ENCODE measurements at regions not wholly inside any gene's neighbourhood (a gene's known extent, or its start where the extent isn't known, plus 50 kb on each side); places are given as distances from the start of the nearest gene placed in this dataset.

DNA sequence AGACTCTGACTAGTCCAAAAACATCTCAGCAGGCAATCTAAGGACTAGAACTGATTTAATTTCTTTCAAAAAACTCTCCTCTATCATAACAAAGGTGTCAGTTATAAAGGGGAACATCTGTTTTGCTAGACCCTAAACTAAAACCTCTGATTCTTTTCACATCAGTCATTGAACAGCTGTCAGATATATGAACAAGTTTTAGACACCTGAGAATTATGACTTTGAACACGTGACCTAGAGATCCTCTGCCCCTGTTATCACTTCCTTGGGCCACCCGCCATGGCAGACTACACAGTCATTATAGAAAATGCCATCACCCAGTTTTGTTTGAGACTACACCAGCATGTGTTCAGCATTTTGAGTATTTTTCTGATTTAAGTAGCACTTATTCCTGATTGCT is 282.3 kb upstream of the TBL1XR1 start:
- Histone ChIP-seq H3K36me3 (no peaks in the 10 kb centered on the region), H3K27ac (replicated peaks) (peak overlapping the region; percentile 79), H3K27me3 (ENCODE audit: low read depth) (no peaks in the 10 kb centered on the region), H3K9me3 (replicated peaks) (no peaks in the 10 kb centered on the region), H3K4me1 (peaks cover 19% of the 10 kb centered on the region), H3K4me3 (no peak overlapping the region)
- no peak for DNase-seq
- TF ChIP-seq, protein P1, sequence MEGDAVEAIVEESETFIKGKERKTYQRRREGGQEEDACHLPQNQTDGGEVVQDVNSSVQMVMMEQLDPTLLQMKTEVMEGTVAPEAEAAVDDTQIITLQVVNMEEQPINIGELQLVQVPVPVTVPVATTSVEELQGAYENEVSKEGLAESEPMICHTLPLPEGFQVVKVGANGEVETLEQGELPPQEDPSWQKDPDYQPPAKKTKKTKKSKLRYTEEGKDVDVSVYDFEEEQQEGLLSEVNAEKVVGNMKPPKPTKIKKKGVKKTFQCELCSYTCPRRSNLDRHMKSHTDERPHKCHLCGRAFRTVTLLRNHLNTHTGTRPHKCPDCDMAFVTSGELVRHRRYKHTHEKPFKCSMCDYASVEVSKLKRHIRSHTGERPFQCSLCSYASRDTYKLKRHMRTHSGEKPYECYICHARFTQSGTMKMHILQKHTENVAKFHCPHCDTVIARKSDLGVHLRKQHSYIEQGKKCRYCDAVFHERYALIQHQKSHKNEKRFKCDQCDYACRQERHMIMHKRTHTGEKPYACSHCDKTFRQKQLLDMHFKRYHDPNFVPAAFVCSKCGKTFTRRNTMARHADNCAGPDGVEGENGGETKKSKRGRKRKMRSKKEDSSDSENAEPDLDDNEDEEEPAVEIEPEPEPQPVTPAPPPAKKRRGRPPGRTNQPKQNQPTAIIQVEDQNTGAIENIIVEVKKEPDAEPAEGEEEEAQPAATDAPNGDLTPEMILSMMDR (IDR thresholded peaks at IDR 0.05; ENCODE audit: borderline replicate concordance) = no peak
- intact Hi-C loops (cut with micrococcal nuclease) = no loop called here

DNA sequence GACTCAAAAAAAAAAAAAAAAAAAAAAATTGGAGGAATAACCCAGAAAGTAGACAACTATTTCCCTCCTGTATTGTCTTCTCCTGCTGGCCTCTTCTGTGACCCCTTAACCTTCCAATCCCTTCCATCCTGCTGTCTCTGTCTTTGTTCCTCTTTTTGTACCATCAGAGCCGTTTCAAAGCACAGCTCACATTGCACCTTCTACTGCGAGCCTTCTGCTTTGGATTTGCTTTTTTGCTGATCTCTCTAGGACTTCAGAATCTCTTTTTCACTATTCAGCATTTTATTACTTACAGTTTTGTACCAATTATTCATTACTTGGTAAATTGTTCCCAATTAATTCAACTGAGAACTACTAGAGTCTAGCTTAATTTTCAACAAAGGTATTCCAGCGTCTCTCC is 284.0 kb upstream of the TBL1XR1 start:
- Histone ChIP-seq H3K9me3 (replicated peaks) (no peaks in the 10 kb centered on the region), H3K36me3 (no peaks in the 10 kb centered on the region), H3K27ac (replicated peaks) (peak overlapping the region; percentile 25), H3K27me3 (ENCODE audit: low read depth) (no peaks in the 10 kb centered on the region), H3K4me1 (peaks cover 19% of the 10 kb centered on the region), H3K4me3 (no peak overlapping the region)
- DNase-seq = no peak
- TF ChIP-seq, protein P1 (IDR thresholded peaks at IDR 0.05; ENCODE audit: borderline replicate concordance) = no peak
- intact Hi-C loops (cut with micrococcal nuclease) = no loop called here

DNA sequence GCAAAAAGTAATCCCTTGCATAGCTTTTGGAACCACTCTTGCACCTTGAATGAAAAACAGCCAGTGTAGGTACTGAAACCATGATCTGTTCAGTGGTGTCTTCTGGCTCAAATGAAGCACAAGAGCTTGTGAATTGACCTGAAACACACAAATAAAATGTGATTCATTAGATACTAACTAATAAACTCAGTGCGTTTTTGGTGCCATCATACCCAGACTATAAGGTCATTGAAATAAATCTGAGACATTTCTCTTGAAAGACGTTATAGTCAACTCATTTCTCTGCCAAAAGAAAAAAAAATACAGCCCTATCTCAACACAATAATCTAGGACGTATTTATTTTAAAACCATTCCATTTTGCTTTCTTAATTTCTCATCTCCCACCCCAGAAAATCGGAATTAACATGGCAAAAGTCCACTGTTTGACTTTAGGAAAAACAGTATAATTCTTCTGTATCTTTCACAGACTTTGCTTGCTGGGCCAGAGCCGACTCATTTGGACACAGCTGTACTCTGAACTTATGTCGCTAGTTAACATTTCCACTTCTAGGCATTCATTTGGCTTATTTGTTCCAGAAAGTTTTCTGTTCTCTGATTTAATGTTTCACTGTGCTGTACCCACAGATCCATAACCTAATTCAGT is 284.9 kb upstream of the TBL1XR1 start:
- no peaks in the 10 kb centered on the region for H3K9me3 ChIP-seq (replicated peaks)
- H3K4me1 ChIP-seq = peaks cover 19% of the 10 kb centered on the region
- intact Hi-C loops (cut with micrococcal nuclease) = no loop called here
- peak overlapping the region; percentile 25 for H3K27ac ChIP-seq (replicated peaks)
- TF ChIP-seq, protein P1 (IDR thresholded peaks at IDR 0.05; ENCODE audit: borderline replicate concordance) = no peak
- no peaks in the 10 kb centered on the region for H3K36me3 ChIP-seq
- no peak for DNase-seq
- no peak overlapping the region for H3K4me3 ChIP-seq
- H3K27me3 ChIP-seq (ENCODE audit: low read depth) = no peaks in the 10 kb centered on the region

DNA sequence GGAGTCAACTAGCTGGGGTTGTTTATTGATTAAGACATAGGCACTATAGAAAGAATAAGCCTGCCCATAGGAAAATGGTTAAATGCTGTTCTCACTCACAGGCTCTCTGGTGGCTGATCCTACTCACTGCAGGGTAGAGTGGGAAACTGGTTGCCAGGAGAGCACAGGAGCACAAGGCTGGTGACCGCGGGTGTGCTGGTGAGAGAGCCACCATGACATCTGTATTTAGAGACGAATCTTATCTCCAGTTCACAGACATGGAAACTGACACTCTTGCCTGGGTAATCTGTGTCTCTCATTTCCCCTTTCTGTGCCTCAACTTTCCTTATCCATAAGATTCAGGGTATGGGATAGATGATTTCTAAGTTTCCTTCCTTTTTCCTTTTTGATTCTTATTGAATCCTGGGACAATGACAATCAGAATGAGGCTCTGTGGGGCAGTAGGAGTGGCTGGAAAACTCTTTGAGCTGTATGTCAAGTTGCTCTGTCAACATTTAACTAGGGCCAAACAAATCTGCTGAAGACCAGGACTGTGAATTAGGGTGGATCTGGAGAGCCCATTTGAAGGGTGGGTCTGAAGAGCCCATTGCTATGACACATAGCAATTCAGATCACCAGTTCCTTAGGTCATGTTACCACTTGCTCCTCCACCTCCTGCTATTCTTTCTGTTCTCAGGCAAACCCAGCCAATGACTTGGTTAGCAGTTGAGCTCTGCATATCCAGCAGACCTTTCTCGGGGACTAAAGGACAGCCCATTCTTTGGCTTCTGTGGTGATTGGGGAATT is 286.1 kb upstream of the TBL1XR1 start:
- Histone ChIP-seq H3K4me1 (peaks cover 12% of the 10 kb centered on the region), H3K9me3 (replicated peaks) (no peaks in the 10 kb centered on the region), H3K36me3 (no peaks in the 10 kb centered on the region), H3K27me3 (ENCODE audit: low read depth) (no peaks in the 10 kb centered on the region), H3K27ac (replicated peaks) (no peak overlapping the region), H3K4me3 (no peak overlapping the region)
- no peak for DNase-seq
- TF ChIP-seq, protein P1 (IDR thresholded peaks at IDR 0.05; ENCODE audit: borderline replicate concordance) = peak; percentile 35
- intact Hi-C loops (cut with micrococcal nuclease) = no loop called here

DNA sequence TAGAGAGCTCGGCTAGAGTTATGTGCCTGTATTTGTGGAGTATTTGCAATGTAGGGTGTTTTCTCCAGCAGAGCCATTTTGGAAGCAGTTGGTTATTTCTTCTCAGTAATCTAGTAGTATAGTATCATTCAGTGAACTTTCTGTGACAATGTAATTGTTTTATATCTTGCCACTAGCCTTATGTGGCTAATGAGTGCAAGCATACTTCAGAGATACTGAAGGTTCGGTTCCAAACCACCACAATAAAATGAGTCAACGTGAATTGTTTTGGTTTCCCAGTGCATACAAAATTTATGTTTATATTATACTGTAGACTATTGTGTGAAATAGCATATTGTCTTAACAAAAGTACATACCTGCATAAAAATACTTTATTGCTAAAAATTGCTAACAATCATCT is 286.9 kb upstream of the TBL1XR1 start:
- TF ChIP-seq, protein P1 (IDR thresholded peaks at IDR 0.05; ENCODE audit: borderline replicate concordance) = no peak
- Histone ChIP-seq H3K4me1 (peaks cover 5% of the 10 kb centered on the region), H3K36me3 (no peaks in the 10 kb centered on the region), H3K27me3 (ENCODE audit: low read depth) (no peaks in the 10 kb centered on the region), H3K9me3 (replicated peaks) (peaks cover 6% of the 10 kb centered on the region), H3K27ac (replicated peaks) (no peak overlapping the region), H3K4me3 (no peak overlapping the region)
- DNase-seq = no peak
- intact Hi-C loops (cut with micrococcal nuclease) = no loop called here

Data from left ventricle myocardium inferior (tissue), 1 donor.